NCI-H2107 treated with DMSO at 0.1 percent for 48 hours (cell line): ENCODE measurements at regions not wholly inside any gene's neighbourhood (a gene's known extent, or its start where the extent isn't known, plus 50 kb on each side); places are given as distances from the start of the nearest gene placed in this dataset.

Experiments
- DNase-seq: peaks from one replicate; lab custom pipeline; 2025; ENCODE audit not compliant: unreplicated experiment; lab: John Stamatoyannopoulos, UW

- DNase-seq, result no peak
Observed at GRCh38 chr13:106433066-106433465, 102.4 kb downstream of the EFNB2 start.

GRCh38 chr13:106432636-106433035, 102.8 kb downstream of the EFNB2 start:
- no peak for DNase-seq

- no peak for DNase-seq
Observed at GRCh38 chr13:106426909-106427308, 108.6 kb downstream of the EFNB2 start.

- DNase-seq, result no peak
Observed at GRCh38 chr13:106425661-106426060, 109.8 kb downstream of the EFNB2 start.

GRCh38 chr13:106424805-106425204, 110.7 kb downstream of the EFNB2 start:
- DNase-seq, result no peak

- DNase-seq, result no peak
Observed at GRCh38 chr13:106423530-106423929, 111.9 kb downstream of the EFNB2 start.

GRCh38 chr13:106418556-106418955, 116.9 kb downstream of the EFNB2 start:
- DNase-seq, result no peak

GRCh38 chr13:106417467-106418110, 117.9 kb downstream of the EFNB2 start:
- no peak for DNase-seq

GRCh38 chr13:106416645-106417044, 118.8 kb downstream of the EFNB2 start:
- DNase-seq, result no peak

- DNase-seq, result no peak
Observed at GRCh38 chr13:106415971-106416370, 119.5 kb downstream of the EFNB2 start.

- no peak for DNase-seq
Observed at GRCh38 chr13:106415442-106415841, 120.0 kb downstream of the EFNB2 start.

- DNase-seq, result no peak
Observed at GRCh38 chr13:106407338-106407737, 128.1 kb downstream of the EFNB2 start.

- DNase-seq, result no peak
Observed at GRCh38 chr13:106405731-106406130, 129.7 kb downstream of the EFNB2 start.

GRCh38 chr13:106403280-106403679, 132.2 kb downstream of the EFNB2 start:
- no peak for DNase-seq

- no peak for DNase-seq
Observed at GRCh38 chr13:106402866-106403265, 132.6 kb downstream of the EFNB2 start.

- DNase-seq, result no peak
Observed at GRCh38 chr13:106401081-106401480, 134.4 kb downstream of the EFNB2 start.

GRCh38 chr13:106400289-106400688, 135.2 kb downstream of the EFNB2 start:
- DNase-seq, result no peak

GRCh38 chr13:106398289-106398688, 137.2 kb downstream of the EFNB2 start:
- DNase-seq, result no peak

GRCh38 chr13:106393776-106394175, 141.7 kb downstream of the EFNB2 start:
- no peak for DNase-seq

GRCh38 chr13:106391681-106392080, 143.8 kb downstream of the EFNB2 start:
- no peak for DNase-seq

GRCh38 chr13:106391271-106391670, 144.2 kb downstream of the EFNB2 start:
- DNase-seq, result no peak

- no peak for DNase-seq
Observed at GRCh38 chr13:106390367-106390766, 145.1 kb downstream of the EFNB2 start.

- DNase-seq, result no peak
Observed at GRCh38 chr13:106385654-106386053, 149.8 kb downstream of the EFNB2 start.
